ENCODE measurements at regions not wholly inside any gene's neighbourhood (a gene's known extent, or its start where the extent isn't known, plus 50 kb on each side); places are given as distances from the start of the nearest gene placed in this dataset.

DNA sequence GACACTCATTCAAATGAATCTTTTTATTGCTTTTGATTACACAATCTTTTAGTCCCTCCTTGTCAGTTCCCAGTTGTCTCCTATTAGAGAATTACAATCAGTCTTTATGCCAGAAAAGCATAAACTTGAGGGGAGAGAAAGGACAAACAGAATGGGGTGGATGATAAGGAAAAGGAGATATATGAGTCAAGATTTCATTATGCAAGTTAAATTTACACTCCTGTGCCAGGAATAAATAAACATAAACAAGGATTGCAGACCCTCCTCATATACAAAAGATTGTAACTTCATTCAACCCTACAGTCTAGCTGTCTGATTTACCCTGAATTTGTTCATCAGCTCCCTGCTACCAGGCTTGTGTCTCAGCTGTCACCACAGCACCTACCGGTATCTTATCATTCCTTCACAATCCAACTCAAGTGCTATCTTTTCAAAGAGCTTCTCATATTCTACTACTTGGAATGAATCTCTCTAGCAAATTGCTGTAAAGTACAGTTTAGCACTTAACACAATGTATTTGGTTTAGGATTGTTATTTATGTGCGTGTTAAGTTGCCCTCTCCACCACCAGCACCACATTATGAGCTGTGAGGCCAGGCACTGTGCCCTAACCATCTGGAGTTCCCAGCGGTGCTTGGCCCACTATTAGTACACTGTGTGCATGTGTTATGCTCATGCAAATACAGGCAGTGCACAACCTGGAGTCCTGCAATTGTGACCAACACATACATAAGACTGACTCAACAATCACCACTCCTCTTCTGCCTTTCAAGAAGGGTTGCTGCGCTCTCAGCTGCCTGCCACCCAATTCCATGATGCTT is 504.1 kb downstream of the TBL1XR1 start:
- Histone ChIP-seq H3K9me3 (ENCODE audit: insufficient read depth, low read length) (no peaks in the 10 kb centered on the region), H3K4me3 (ENCODE audit: insufficient read length, low read depth) (no peak overlapping the region), H3K36me3 (ENCODE audit: insufficient read depth, insufficient read length, low read length) (no peaks in the 10 kb centered on the region), H3K27me3 (ENCODE audit: insufficient read depth, insufficient read length) (no peaks in the 10 kb centered on the region), H3K9ac (ENCODE audit: insufficient read length, low read depth) (no peak overlapping the region), H3K4me1 (ENCODE audit: insufficient read depth, insufficient read length) (no peaks in the 10 kb centered on the region)
- TF ChIP-seq SUZ12 (IDR thresholded peaks at IDR 0.05; ENCODE audit: extremely low read depth, insufficient read depth, insufficient read length) (no peak), ZNF274 (IDR thresholded peaks at IDR 0.05; ENCODE audit: low read depth, low read length) (no peak), YY1 (IDR thresholded peaks at IDR 0.05; ENCODE audit: insufficient read depth, insufficient read length) (no peak)
- no peak for DNase-seq (ENCODE audit: low read depth, low spot score)

DNA sequence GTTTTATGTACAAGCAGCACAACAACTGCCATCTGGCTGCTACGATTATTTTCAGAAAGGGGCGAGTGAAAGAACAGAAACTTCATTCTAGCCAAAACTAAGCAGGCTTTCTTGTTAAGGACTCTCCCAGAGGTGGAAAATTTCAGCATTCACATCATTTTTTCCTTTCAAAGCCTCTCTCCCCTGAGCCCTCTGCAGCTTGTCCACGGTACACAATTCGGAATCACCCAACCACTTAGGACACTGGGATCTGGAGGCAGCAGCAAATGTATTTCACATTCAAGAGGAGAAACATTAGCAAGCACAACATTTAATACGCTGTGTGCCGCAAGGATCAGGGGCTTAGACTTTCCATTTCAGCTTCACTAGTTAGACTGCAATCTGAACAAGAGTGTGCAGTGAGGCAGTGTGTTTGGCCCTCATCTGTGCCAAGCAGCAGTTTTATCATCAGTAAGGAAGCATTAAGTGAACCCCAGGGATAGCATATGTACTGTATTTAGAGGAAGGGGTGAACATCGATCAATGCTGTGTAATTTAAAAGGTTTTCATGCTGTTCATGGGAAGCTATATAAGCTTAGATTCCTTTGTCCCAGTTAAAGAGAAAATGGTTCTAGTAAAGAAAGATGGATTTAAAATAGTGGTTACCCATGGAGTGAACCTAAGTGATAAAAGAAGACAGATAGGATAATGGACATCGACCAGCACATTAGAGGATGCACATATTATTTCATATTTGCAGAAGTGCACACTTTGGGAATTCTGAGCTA is 504.9 kb downstream of the TBL1XR1 start:
- Histone ChIP-seq H3K4me3 (ENCODE audit: insufficient read length, low read depth) (no peak overlapping the region), H3K36me3 (ENCODE audit: insufficient read depth, insufficient read length, low read length) (no peaks in the 10 kb centered on the region), H3K9ac (ENCODE audit: insufficient read length, low read depth) (no peak overlapping the region), H3K4me1 (ENCODE audit: insufficient read depth, insufficient read length) (no peaks in the 10 kb centered on the region), H3K27me3 (ENCODE audit: insufficient read depth, insufficient read length) (no peaks in the 10 kb centered on the region), H3K9me3 (ENCODE audit: insufficient read depth, low read length) (no peaks in the 10 kb centered on the region)
- TF ChIP-seq ZNF274 (IDR thresholded peaks at IDR 0.05; ENCODE audit: low read depth, low read length) = no peak
- DNase-seq (ENCODE audit: low read depth, low spot score) = no peak

DNA sequence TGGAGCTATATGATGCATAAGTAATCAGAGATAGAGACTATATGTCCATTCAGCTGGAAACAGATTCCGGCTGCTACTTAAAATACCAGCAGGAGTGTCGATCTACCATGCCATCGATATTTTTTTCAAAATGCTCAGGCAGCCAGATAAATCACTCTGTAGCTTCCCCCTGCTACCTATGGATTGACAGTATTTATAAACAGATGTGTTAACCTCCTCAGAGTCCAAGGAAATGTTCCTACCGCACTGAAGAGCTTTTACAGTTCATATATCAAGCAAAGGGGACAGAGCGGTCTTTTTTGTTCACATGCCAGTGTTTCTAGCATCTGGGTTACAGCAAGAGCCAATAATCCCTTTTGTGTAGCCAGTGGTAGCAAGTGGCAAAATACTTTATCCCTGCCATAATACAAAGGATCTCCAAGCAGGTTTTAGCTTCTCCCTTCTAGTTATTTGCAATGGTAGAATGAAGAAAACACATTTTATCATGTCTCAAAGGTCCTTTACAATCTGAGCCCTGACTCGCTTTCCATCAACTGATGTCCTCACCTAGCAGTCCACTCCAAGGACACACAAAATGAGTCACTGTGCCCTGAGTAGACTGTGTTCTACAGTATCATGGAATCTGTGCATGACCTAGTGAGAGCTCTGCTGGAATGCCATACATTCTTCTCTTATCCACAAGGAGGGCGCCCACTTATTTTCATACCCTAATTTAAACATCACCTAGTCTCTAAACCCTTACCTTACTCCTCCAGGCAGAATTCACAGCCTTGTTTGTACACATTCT is 507.0 kb downstream of the TBL1XR1 start:
- no peaks in the 10 kb centered on the region for H3K36me3 ChIP-seq (ENCODE audit: insufficient read depth, insufficient read length, low read length)
- H3K4me1 ChIP-seq (ENCODE audit: insufficient read depth, insufficient read length) = no peaks in the 10 kb centered on the region
- H3K4me3 ChIP-seq (ENCODE audit: insufficient read length, low read depth) = no peak overlapping the region
- no peaks in the 10 kb centered on the region for H3K9me3 ChIP-seq (ENCODE audit: insufficient read depth, low read length)
- no peak for DNase-seq (ENCODE audit: low read depth, low spot score)
- no peak overlapping the region for H3K9ac ChIP-seq (ENCODE audit: insufficient read length, low read depth)
- no peaks in the 10 kb centered on the region for H3K27me3 ChIP-seq (ENCODE audit: insufficient read depth, insufficient read length)
- TF ChIP-seq ZNF274 (IDR thresholded peaks at IDR 0.05; ENCODE audit: low read depth, low read length) (no peak), SUZ12 (IDR thresholded peaks at IDR 0.05; ENCODE audit: extremely low read depth, insufficient read depth, insufficient read length) (no peak), YY1 (IDR thresholded peaks at IDR 0.05; ENCODE audit: insufficient read depth, insufficient read length) (no peak)

DNA sequence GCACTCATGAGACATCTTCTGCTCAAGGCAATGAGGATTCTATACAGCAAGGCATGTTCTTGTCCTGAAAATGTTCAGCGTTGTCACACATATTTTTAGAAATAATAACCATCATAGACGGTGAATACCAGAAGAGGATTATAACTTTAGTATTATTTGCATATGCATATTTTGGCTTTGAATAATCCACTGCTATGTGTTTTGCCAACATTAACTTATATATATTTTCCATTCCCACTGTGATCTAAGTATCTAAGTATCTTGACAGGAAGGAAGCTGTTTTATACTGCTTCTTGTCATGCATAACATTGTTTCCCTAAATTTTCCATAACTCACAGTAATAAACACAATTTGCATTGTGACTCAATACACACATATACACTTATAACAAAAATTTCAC is 509.5 kb downstream of the TBL1XR1 start:
- no peak for DNase-seq (ENCODE audit: low read depth, low spot score)
- Histone ChIP-seq H3K36me3 (ENCODE audit: insufficient read depth, insufficient read length, low read length) (no peaks in the 10 kb centered on the region), H3K9ac (ENCODE audit: insufficient read length, low read depth) (no peak overlapping the region), H3K4me3 (ENCODE audit: insufficient read length, low read depth) (no peak overlapping the region), H3K9me3 (ENCODE audit: insufficient read depth, low read length) (no peaks in the 10 kb centered on the region), H3K4me1 (ENCODE audit: insufficient read depth, insufficient read length) (no peaks in the 10 kb centered on the region), H3K27me3 (ENCODE audit: insufficient read depth, insufficient read length) (no peaks in the 10 kb centered on the region)
- no peak for TF ChIP-seq SUZ12 (IDR thresholded peaks at IDR 0.05; ENCODE audit: extremely low read depth, insufficient read depth, insufficient read length)
- no peak for TF ChIP-seq ZNF274 (IDR thresholded peaks at IDR 0.05; ENCODE audit: low read depth, low read length)
- no peak for TF ChIP-seq YY1 (IDR thresholded peaks at IDR 0.05; ENCODE audit: insufficient read depth, insufficient read length)

DNA sequence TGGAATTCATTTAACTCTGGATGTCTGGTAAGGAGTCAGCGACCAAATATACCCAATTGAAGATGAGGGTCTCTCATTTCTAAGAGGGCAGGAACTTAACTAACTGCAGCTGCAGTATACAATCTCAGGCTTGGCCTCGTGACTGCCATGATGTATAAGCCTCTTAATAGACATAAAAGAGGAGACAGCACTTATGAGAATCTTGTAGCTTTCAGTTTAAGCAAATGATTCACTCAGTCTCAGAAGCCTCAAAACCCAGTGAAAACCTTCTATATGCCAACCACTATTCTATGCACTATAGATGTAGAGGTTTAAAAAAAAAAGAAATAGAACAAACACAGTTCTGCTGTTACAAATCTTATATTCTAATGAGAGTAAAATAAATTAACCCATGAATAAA is 513.9 kb downstream of the TBL1XR1 start:
- DNase-seq (ENCODE audit: low read depth, low spot score) = no peak
- no peak overlapping the region for H3K9ac ChIP-seq (ENCODE audit: insufficient read length, low read depth)
- no peaks in the 10 kb centered on the region for H3K36me3 ChIP-seq (ENCODE audit: insufficient read depth, insufficient read length, low read length)
- H3K27me3 ChIP-seq (ENCODE audit: insufficient read depth, insufficient read length) = no peaks in the 10 kb centered on the region
- TF ChIP-seq ZNF274 (IDR thresholded peaks at IDR 0.05; ENCODE audit: low read depth, low read length) (no peak), YY1 (IDR thresholded peaks at IDR 0.05; ENCODE audit: insufficient read depth, insufficient read length) (no peak), SUZ12 (IDR thresholded peaks at IDR 0.05; ENCODE audit: extremely low read depth, insufficient read depth, insufficient read length) (no peak)
- no peaks in the 10 kb centered on the region for H3K9me3 ChIP-seq (ENCODE audit: insufficient read depth, low read length)
- no peaks in the 10 kb centered on the region for H3K4me1 ChIP-seq (ENCODE audit: insufficient read depth, insufficient read length)
- no peak overlapping the region for H3K4me3 ChIP-seq (ENCODE audit: insufficient read length, low read depth)

DNA sequence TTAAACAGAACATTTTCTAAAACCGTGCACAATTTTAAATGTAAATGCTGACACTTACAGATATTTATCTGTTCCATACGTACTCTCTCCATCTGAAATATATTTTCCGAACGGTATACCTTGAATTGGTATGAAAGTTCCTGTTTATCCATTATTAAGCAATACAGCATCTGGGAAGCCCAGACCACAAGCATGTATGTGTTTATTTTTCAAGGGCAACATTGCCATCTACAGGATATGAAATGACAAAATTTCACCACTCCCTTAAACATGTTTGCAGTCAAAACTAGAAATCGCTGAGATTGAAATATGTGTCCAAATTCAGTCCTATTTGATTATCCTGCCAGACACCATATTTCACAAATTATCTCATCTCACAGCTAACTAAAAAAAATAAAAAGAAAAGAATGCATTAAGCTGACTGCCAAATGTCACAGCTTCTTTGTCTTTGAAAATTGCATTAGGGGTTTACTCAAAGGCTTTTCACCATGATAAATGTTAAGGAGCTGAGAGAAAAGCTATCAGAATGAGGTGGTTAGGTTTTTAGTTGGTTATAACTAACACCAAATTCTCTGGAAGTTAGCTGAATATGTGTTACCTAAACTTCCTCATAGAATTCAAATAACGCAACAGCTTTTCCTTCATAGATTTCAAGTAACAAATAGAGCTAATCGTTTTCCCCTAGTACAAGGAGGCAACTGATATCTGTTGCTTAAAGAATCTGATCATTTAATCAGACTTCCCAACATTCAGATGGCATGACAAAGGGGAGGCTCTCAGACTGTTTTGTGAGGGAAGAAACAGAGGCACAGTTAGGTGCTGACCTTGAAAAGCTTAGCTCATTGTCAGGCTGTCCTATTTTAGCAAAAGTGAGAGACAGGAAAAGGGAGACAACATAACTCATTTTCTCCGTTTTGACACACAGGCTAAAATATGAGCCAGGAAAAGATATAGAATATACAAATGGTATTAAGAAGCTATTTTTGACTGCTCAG is 533.1 kb downstream of the TBL1XR1 start:
- no peak for DNase-seq (ENCODE audit: low read depth, low spot score)
- no peak for TF ChIP-seq YY1 (IDR thresholded peaks at IDR 0.05; ENCODE audit: insufficient read depth, insufficient read length)
- TF ChIP-seq ZNF274 (IDR thresholded peaks at IDR 0.05; ENCODE audit: low read depth, low read length) = no peak
- TF ChIP-seq SUZ12 (IDR thresholded peaks at IDR 0.05; ENCODE audit: extremely low read depth, insufficient read depth, insufficient read length) = no peak
- Histone ChIP-seq H3K27me3 (ENCODE audit: insufficient read depth, insufficient read length) (no peaks in the 10 kb centered on the region), H3K4me1 (ENCODE audit: insufficient read depth, insufficient read length) (no peaks in the 10 kb centered on the region), H3K4me3 (ENCODE audit: insufficient read length, low read depth) (no peak overlapping the region), H3K9ac (ENCODE audit: insufficient read length, low read depth) (no peak overlapping the region), H3K36me3 (ENCODE audit: insufficient read depth, insufficient read length, low read length) (no peaks in the 10 kb centered on the region), H3K9me3 (ENCODE audit: insufficient read depth, low read length) (no peaks in the 10 kb centered on the region)
